ENCODE measurements at regions not wholly inside any gene's neighbourhood (a gene's known extent, or its start where the extent isn't known, plus 50 kb on each side); places are given as distances from the start of the nearest gene placed in this dataset.
"Not testable (repeated sequence)": the region's sequence is repeated elsewhere in the genome, so short reads cannot be mapped to it uniquely, and the experiment has no call there.

GRCh38 chr3:31094048-31094447 lies 199.6 kb upstream of the GADL1 start:
- Histone ChIP-seq H3K27me3 (ENCODE audit: insufficient read depth, low read length) (no peaks in the 10 kb centered on the region), H3K79me2 (ENCODE audit: insufficient read depth, low read length) (no peaks in the 10 kb centered on the region), H3K4me2 (ENCODE audit: insufficient read depth, low read length) (no peak overlapping the region), H3K9me3 (ENCODE audit: low read depth, low read length) (no peaks in the 10 kb centered on the region), H4K20me1 (ENCODE audit: insufficient read depth, low read length) (no peaks in the 10 kb centered on the region), H2AFZ (ENCODE audit: low read length) (no peak overlapping the region), H3K4me3 (ENCODE audit: insufficient read depth, low read length) (no peak overlapping the region), H3K27ac (ENCODE audit: low read depth, low read length) (no peak overlapping the region), H3K4me1 (ENCODE audit: insufficient read depth, low read length) (no peaks in the 10 kb centered on the region), H3K36me3 (ENCODE audit: insufficient read depth, low read length) (no peaks in the 10 kb centered on the region)
- no peak for DNase-seq (ENCODE audit: insufficient read length, low spot score, missing footprints)
- TF ChIP-seq CTCF (IDR thresholded peaks at IDR 0.05; ENCODE audit: extremely low read depth, low read depth, low read length) = no peak

- Histone ChIP-seq H3K9me3 (ENCODE audit: low read depth, low read length) (no peaks in the 10 kb centered on the region), H3K4me1 (ENCODE audit: insufficient read depth, low read length) (no peaks in the 10 kb centered on the region), H4K20me1 (ENCODE audit: insufficient read depth, low read length) (no peaks in the 10 kb centered on the region), H3K27me3 (ENCODE audit: insufficient read depth, low read length) (no peaks in the 10 kb centered on the region), H3K27ac (ENCODE audit: low read depth, low read length) (no peak overlapping the region), H3K4me2 (ENCODE audit: insufficient read depth, low read length) (no peak overlapping the region), H2AFZ (ENCODE audit: low read length) (no peak overlapping the region), H3K4me3 (ENCODE audit: insufficient read depth, low read length) (no peak overlapping the region), H3K79me2 (ENCODE audit: insufficient read depth, low read length) (no peaks in the 10 kb centered on the region), H3K36me3 (ENCODE audit: insufficient read depth, low read length) (no peaks in the 10 kb centered on the region)
- DNase-seq (ENCODE audit: insufficient read length, low spot score, missing footprints) = no peak
- TF ChIP-seq CTCF (IDR thresholded peaks at IDR 0.05; ENCODE audit: extremely low read depth, low read depth, low read length) = no peak
Observed at GRCh38 chr3:31095255-31095654, 200.8 kb upstream of the GADL1 start.

GRCh38 chr3:31096661-31097395 lies 202.4 kb upstream of the GADL1 start:
- H3K9me3 ChIP-seq (ENCODE audit: low read depth, low read length) = no peaks in the 10 kb centered on the region
- H3K4me1 ChIP-seq (ENCODE audit: insufficient read depth, low read length) = no peaks in the 10 kb centered on the region
- H3K36me3 ChIP-seq (ENCODE audit: insufficient read depth, low read length) = no peaks in the 10 kb centered on the region
- H2AFZ ChIP-seq (ENCODE audit: low read length) = peak overlapping the region; percentile 54
- H3K4me2 ChIP-seq (ENCODE audit: insufficient read depth, low read length) = no peak overlapping the region
- no peaks in the 10 kb centered on the region for H3K27me3 ChIP-seq (ENCODE audit: insufficient read depth, low read length)
- no peaks in the 10 kb centered on the region for H3K79me2 ChIP-seq (ENCODE audit: insufficient read depth, low read length)
- H3K4me3 ChIP-seq (ENCODE audit: insufficient read depth, low read length) = no peak overlapping the region
- H3K27ac ChIP-seq (ENCODE audit: low read depth, low read length) = no peak overlapping the region
- TF ChIP-seq CTCF (IDR thresholded peaks at IDR 0.05; ENCODE audit: extremely low read depth, low read depth, low read length) = no peak
- no peaks in the 10 kb centered on the region for H4K20me1 ChIP-seq (ENCODE audit: insufficient read depth, low read length)
- no peak for DNase-seq (ENCODE audit: insufficient read length, low spot score, missing footprints)

- H2AFZ ChIP-seq (ENCODE audit: low read length) = no peak overlapping the region
- DNase-seq (ENCODE audit: insufficient read length, low spot score, missing footprints) = no peak
- H3K27ac ChIP-seq (ENCODE audit: low read depth, low read length) = no peak overlapping the region
- no peak for TF ChIP-seq CTCF (IDR thresholded peaks at IDR 0.05; ENCODE audit: extremely low read depth, low read depth, low read length)
- no peaks in the 10 kb centered on the region for H3K79me2 ChIP-seq (ENCODE audit: insufficient read depth, low read length)
- no peaks in the 10 kb centered on the region for H3K9me3 ChIP-seq (ENCODE audit: low read depth, low read length)
- peaks cover 6% of the 10 kb centered on the region for H3K4me1 ChIP-seq (ENCODE audit: insufficient read depth, low read length)
- H3K4me3 ChIP-seq (ENCODE audit: insufficient read depth, low read length) = no peak overlapping the region
- H3K36me3 ChIP-seq (ENCODE audit: insufficient read depth, low read length) = no peaks in the 10 kb centered on the region
- no peaks in the 10 kb centered on the region for H4K20me1 ChIP-seq (ENCODE audit: insufficient read depth, low read length)
- no peaks in the 10 kb centered on the region for H3K27me3 ChIP-seq (ENCODE audit: insufficient read depth, low read length)
- no peak overlapping the region for H3K4me2 ChIP-seq (ENCODE audit: insufficient read depth, low read length)
Observed at GRCh38 chr3:31100519-31100918, 206.1 kb upstream of the GADL1 start.

- H3K27ac ChIP-seq (ENCODE audit: low read depth, low read length); DNase-seq (ENCODE audit: insufficient read length, low spot score, missing footprints); H3K27me3 ChIP-seq (ENCODE audit: insufficient read depth, low read length); H3K79me2 ChIP-seq (ENCODE audit: insufficient read depth, low read length); H3K36me3 ChIP-seq (ENCODE audit: insufficient read depth, low read length); H4K20me1 ChIP-seq (ENCODE audit: insufficient read depth, low read length); H2AFZ ChIP-seq (ENCODE audit: low read length); H3K4me3 ChIP-seq (ENCODE audit: insufficient read depth, low read length); H3K4me2 ChIP-seq (ENCODE audit: insufficient read depth, low read length); H3K9me3 ChIP-seq (ENCODE audit: low read depth, low read length): not testable (repeated sequence)
- peaks cover 14% of the 10 kb centered on the region for H3K4me1 ChIP-seq (ENCODE audit: insufficient read depth, low read length)
Observed at GRCh38 chr3:31101285-31101684, 206.8 kb upstream of the GADL1 start.
